Stimulated activated CD4-positive, alpha-beta T cell treated with anti-CD3 and anti-CD28 coated beads, Interleukin-1b, Interleukin-23, amount 100 ng/mL, for 48 hours (primary cell): ENCODE measurements at regions not wholly inside any gene's neighbourhood (a gene's known extent, or its start where the extent isn't known, plus 50 kb on each side); places are given as distances from the start of the nearest gene placed in this dataset.

ENCODE experiments used
- DNase-seq: peaks from one replicate; pipeline ENCODE4 v3.0.0-alpha.2; 2020

DNA sequence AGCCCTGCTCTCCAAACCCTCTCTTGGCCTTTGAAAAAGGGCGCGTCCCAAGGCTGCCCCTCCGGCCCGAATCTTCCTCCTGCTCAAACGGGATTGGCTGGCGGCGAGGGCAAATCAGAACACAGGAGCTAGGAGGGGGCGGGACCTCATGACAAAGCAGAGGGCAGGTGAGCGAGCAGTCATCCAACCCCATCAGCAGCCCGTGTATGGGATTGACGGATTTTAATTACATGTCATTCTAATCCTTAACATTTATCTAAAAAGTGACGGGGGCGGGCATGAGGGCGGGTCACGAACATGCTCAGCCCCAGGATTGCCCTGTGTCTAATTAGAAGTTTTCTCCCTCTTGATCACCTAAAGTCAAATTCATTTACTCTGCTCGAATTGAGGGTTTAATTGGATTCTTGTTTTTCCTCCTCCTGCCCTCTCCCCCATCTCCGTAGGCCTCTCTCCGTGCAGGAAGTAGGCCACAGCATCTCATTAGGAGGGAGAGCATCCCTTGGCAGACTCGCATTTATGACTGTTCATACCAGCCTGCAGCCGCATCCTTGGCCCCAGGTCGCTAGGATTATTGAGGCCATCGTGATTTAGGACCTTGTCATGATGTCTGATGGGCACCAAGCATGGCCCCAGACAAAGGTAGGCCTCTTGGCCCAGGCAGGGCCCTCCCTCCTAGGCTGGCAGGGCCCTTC lies 147.1 kb downstream of the CHST1 start:
- no peak for DNase-seq

DNA sequence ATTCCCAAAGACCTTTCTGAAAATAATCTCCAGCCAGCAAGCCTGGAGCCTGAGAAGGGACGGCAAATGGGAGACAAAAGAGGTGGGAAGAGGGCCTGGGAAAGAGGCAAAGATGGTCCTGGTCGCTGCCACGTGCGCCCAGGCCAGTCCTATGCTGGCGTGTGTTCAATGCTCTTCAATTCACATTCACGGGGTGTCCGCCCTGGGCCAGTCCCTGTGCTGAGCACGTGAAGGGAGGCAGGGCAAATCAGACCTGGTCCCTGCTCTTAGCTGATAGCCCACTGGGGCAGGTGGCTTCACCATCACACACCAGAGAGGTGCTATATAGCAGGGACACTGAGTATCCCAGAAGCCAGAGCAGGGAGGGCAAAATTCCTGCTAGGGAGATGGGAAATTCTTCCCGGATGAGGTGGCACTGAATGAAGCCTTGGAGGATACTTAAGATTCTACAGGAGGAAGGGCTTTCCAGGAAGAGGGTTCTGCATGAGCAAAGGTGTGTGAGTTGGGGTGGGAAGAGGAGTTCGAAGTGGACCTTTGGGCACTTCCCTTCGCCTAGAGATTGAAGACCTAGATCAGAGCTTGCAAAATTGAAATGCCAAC lies 148.2 kb downstream of the CHST1 start:
- DNase-seq, result no peak

DNA sequence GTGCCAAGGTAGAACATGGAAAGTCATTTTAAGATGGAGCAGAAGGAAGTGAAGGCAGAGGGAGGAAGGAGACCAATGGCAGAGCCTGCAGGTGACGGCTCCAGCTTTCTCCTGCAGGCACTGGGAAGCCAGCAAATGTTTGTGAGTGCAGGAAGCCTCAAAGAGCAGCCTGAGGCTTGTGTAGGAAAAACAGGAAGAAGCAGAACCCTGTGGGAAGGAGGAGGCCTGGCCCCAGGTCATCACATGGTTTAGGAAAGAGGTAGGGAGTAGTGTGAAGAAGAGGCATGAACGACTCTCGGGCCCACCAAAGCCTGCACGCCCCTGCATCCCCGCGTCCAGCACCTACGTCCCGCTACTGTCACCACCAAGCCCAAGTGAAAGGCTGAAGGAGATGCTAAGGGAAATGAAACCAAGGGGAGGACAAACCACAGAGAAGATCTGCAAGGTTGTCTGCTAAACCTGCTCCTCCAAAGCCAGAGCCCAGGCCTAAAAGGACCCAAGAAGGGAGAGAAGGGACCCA lies 151.5 kb downstream of the CHST1 start:
- no peak for DNase-seq

DNA sequence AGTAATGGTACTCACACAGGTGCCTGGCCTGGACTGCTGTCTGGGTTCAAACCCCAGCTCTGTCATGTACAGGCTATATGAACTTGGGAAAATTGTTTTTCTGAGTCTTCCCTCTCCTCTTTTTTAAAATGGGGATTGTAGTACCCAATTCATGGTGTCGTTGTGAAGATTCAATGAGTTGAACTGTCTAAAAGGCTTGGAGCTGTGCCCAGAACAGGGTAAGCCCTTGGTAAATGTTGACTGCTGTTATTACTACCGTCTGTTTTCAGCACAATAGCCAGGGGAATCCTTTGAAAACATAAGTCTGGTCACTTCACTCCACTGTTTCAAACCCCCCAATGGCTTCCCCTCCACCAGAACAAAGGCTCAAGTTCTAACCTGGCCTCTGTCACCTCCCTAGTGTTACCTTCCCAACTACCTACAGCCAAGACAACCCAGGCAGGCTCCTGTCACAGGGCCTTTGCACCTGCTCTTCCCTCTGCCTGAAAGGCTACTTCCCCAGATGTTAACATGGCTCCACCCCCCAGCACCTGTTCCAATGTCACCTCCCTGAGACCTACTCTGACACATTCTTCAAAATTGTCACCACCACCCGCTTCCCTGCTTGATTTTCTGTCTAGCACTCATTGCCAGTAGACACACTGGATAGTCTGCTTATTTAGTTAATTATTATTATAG lies 152.8 kb downstream of the CHST1 start:
- no peak for DNase-seq

DNA sequence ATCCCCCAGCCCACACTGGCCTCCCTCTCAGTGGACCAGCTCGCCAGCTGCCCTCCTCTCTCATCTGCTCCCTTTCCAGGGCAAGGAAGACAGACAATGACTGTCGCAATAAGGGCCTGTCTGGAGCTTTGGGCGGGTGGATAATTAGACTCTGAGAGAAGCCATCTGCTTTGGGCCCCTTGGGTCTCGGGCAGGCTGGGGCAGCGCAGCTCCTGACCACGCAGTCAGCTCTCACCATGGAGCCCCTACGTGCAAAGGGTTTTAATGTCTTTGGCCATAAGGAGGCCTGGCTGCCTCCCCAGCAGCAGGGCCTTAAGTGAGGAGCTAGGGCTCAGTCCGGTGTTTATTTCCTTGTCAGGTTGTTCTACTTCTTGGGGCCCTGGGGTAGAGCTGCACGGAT lies 153.9 kb downstream of the CHST1 start:
- DNase-seq, result no peak

DNA sequence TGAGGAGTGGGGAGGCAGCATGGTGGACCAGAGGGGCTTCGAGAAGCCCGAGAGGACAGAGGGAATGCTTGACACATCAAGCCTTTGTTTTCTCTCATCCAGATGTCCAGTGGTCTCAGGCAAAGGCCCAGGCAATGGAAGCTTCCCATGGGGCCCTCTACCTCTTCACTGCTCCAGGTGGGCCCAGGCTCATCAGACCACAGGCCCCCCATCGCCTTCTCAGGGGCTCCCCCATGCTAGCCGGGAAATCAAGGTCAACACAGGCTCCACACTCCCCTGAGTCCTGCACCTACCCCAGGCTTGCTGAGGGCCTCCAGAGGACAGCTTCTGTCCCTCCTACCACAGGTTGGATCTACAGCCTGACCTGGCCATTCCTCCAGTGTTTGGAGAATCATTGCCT lies 157.5 kb downstream of the CHST1 start:
- no peak for DNase-seq

DNA sequence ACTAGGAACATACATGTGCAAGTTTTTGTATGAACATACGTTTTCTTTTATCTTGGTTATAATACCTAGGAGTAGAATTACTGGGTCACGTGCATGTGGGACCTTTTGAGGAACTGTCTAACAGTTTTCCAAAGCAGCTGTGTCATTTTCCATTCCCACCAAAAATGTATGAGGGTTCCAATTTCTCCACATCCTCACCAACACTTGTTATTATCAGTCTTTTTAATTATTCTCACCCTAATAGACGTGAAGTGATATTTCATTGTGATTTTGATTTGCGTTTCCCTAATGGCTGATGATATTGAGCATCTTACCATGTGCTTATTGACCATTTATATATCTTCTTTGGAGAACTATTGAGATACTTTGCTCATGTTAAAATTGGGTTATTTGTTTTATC lies 162.1 kb downstream of the CHST1 start:
- DNase-seq, result no peak

DNA sequence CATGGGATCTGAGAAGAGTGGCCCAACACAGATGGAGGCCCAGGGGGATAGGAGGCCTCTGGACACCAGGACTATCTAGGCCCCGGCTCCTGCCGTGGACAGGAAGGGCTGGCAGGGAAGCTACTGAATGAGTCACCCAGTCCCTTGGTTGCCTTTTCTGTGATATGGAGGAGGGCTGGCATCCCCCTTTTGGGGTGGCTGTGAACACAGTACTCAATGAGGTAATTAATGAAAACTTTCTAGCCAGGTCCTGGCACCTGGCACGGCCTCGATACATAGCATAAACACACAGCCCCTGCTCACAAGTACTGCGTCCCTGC lies 163.2 kb downstream of the CHST1 start:
- DNase-seq, result no peak

DNA sequence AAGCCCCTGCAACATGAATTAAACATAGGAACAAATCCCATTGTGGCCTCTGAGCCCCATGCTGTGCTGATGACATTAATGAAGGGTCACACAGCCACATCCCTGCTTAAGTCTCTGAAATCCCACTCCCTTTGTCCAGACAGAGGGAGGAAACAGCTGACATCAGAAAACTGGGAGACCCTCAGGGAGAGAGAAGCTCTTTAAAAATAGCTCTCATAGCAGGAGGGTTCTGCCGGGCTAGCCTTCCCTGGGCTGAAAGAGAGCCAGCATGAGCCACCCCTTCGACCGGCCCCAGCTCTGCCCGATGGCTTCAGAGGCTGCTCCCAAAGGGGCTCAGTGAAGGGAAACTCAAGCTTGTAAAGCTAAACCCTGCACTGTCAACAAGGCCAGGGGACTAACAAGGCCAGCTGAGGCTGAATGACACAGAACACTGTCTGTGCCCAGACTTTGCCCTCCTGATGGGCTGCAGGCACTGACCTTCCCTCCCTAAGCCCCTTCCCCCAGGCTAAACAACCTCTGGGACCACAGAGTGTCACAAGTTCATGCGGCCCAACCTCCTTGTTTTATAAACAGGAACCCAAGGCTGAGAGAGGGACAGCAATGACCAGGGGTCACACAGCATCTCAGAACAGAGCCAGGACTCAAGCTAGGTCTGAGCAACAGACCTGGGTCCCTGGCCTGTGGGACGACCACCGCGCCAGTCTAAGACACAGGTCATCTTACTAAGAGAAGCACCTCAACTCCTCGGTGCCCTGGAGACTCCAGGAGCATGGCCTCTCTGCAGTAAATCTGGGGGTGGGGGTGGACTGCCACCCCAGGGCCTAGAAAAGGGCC lies 163.8 kb downstream of the CHST1 start:
- no peak for DNase-seq

DNA sequence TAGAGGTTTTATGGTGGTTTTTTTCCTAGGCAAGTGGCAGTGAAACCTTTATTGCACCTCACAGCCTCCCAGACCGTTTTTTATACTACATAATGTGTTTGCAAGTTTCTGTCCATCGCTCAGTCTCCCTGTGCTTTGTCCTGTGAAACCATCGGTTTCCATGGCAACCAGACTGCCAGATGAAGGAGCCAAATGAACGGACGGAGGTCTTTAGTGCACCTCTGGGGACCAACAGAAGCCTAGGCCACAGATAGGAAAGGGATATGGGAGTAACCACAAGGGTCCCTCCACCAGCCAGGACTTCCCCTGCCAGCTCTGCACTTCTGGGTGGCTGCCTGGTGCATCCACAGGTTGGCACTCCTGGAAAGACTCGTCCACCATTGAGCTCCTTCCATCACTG lies 165.0 kb downstream of the CHST1 start:
- DNase-seq, result no peak

DNA sequence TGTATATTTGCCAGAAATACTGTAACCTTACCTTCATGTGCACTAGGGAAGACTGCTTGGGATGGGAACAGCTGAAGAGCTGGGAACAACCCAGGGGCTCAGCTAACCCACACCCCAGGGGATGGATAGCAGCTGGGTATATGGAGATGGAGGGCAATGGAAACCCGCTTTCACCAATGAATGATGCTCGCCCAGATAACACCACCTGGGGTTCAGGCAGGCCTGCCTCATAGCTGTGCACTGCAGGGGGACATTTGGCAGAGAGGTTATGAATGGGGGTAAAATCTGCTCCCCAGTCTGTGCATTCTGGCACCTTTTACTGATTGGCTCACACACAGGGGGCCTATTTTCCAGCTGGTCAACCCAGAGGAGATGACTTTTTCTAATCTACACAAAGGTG lies 170.7 kb downstream of the CHST1 start:
- no peak for DNase-seq

DNA sequence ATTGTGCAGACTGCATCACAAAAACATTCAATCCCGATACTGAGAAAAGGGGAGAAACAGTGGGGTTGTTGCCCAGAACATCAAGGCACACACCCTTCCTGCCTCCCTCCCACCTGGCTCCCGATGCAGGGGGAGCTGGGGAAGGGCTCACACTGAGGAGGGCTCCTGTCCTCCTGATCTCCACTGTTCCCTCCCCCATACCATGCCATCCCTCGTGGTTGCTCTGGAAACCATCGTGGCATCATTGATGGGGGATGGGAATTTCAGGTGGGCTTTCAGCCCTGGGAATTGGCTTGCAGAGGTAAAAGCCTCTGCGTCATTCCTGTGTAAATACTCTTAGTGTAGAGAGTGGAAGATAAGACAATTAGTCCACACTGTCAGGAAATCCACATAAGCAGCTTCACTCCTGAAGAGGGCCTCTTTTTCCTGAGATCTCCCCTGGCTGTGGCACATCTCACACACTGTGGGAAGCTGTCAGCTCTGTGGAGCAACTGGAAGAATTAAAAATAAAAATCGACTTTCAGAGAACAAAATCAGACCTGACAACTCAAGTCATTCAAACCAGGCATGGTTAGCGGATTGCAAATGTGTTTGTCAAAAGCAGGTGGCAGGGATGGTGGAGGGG lies 176.0 kb downstream of the CHST1 start:
- no peak for DNase-seq

DNA sequence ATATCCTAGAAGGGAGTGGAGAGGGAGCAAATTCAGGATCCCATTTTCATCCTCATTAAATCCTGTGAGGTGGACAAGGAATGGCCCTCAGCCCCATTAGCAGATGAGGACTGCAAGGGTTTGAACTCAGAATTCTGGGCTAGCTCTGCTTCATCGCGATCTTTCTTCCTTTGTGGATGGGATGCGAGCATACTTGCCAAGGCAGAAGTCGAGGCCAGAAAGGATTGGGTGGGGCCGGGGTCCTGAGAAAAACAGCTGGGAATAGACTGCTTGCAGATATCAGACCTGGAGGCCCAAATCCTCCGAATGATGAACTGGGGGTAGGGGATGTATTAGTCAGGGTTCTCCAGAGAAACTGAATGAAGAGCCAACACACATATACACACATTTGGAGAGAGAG lies 179.0 kb downstream of the CHST1 start:
- DNase-seq, result no peak

DNA sequence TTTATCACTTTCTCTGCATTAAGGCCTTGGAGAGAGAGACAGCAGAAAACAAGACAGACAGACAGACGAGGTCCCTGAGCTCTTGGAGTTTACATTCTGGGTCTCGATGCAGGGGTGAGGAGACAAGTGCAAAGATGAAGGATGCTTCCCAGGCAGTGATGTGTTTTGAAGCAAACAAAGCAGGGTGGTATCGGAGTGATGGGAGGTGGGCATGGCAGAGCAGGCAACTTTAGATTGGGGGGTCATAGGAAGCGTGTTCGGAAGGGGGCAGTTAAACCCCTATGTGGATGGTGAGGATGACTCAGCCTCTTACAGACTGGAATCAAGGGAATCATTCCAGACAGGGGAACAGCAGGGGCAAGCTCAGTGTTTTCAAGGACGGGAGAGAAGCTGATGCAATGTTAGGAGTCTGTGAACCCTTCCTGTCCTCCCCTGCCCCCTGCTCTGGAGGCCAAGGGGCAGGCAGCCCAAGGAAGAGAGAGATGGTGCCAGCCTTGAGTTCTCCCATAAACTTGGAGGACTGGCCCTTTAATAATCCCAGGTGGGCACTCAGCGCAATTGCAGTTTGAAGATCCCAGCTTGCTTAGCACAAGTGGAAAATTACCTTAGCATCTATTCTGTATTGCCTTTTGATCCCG lies 180.2 kb downstream of the CHST1 start:
- no peak for DNase-seq

DNA sequence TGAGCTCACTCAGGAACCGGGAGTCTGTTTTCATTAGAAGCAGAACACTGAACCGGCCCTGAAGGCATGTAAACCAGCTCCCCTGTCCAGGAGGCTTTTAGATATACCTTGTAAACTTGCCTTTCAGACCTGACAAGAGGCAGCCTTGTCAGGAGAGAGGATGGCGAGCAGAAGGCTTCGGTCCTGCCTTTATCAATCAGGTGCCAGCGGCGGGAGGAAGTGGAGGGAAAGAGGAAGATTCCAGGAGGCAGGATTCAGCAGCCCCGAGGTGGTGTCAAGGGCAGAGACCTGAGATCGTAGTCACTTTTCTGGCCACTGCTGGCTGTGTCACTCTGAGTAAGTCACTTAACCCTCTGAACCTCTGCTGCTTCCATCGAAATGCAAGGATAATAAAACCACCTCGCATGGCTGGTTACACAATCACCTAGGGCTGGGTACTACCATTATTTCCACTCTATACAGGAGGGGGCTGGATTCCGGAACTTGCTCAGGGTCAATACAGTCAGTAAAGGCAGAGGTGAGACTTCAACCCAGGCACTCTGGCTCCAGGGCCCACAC lies 181.0 kb downstream of the CHST1 start:
- DNase-seq, result no peak

DNA sequence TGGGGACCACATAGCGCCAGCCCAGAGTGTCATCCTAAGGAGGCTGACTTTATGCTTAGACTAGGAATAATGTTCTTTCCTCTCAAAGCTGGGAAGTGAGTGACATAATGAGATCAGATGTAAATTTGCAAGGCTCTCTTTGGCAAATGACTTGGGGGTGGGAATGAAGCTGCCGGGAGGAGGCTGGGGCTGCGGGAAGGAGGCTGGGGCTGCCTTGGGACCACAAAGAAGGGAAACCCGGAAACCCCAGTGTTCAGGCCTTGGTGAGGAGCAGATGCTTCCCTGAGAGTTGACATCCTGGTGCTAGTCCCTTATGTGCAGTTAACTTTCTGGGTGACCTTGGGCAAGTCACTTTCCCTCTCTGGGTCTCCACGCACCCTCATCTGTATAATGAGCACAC lies 182.0 kb downstream of the CHST1 start:
- no peak for DNase-seq

DNA sequence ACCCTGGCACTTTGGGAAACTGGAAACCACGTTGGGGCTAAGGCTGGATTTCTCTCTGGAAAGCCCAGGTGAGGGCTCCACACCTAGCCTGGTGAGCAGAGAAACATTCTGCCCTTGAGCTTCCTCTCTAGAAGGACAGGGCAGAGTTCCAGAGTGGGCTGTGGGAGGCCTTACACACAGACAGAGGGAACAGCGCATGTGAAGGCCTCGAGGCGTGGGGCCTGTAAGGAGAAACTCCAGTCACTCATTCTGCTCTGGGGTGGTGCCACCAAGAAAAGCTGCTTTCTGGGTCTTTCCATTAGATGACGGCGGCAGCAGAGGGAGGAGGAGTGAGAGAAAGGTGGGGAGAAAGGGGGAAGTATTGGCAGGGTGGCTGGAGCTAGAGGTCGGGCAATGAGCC lies 183.1 kb downstream of the CHST1 start:
- no peak for DNase-seq

DNA sequence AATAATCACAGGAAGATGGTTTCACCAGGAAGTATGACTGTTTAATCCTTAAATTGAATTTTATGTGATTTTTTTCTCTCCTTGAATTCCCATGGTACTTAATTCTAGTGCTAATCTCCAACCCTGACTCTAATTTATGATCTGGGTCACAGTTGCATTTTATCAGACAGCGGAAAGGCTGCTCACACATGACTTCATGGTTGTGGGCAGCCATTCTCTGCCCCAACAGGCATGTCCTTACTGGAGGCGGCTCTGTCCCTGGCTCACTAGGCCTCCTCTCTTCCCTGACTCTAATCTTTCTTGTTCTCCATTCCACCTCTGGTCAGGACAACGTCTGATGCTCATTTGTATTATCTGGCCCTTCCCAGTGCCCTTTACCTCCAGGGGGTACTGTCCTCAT lies 184.4 kb downstream of the CHST1 start:
- DNase-seq, result no peak

DNA sequence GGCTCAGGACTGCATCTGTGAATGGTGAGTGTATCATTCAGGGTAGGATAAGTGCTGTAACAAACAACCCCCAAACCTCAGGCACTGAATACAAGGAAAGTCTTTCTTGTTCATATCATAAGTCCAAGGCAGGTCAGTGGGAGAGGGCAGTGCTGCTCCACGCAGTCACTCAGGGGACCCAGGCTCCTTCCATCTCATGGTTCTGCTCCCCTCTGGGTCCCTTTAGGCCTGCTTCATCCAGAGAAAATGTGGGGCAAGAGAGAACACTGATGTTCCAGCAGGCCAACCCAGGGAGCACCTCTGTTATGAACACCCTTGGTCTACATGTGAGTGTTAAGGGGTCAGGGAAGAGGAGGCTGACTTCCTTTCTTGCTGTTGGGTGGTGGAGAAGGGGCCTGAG lies 187.8 kb downstream of the CHST1 start:
- DNase-seq, result no peak

DNA sequence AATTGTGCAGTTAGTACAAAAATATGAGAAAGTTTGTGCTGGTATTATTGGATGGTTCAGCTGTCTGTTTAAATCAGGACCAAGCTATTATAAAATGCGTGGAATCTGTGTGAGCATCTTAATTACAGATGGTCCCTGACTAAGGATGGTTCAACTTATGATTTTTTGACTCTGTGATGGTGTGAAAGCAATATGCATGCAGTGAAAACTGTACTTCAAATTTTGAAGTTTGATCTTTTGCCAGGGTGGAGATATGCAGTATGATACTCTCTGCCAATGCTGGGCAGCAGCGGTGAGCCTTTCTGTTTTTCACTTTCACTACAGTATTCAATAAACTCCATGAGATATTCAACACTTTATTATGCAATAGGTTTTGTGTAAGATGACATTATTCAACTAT lies 189.3 kb downstream of the CHST1 start:
- DNase-seq, result no peak

DNA sequence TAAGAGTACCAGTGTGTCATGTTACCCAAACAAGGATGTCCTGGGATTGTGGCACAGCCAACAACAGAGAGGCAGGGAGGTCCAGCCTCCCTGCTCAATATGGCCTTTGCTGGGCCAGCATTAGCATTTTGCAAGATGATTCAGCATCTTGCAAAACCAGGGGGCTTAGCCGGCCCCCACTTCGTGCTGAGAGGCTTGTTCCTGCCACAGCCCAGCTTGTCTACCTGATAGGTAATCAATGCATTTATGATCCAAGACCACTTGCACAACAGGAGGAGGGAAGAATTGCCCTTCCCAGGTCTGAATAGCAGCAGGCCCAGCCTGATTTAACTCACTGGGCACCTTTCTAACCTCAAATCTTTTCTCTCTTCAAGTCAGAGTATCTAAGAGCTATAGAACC lies 189.0 kb upstream of the SYT13 start:
- DNase-seq, result no peak

DNA sequence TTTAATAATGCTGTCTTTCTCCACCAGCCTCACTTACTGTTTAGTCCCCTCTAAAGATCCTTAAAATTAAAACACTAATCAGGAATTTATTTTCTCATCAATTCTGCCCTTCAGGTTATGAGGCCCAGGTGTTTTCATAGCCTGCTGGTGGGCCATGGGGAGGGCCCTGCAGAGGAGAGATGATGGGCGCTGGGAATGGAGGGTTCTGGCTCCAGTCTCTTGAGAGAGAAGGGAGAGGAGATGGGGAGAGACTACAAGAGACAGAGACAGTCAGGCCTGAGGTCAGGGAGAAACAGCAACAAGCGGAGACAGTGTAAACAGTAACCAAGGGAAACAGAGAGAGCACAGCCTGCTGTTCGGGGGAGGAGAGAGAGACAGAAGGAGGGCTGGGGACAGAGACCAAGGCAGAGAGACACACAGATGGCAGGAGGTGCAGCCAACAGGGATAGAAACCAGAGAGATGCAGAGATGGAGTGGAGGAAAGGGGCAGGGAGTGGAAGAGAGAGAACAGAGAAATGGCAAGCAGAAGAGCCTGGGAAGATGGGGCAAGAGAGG lies 187.3 kb upstream of the SYT13 start:
- no peak for DNase-seq
